ENCODE measurements at regions not wholly inside any gene's neighbourhood (a gene's known extent, or its start where the extent isn't known, plus 50 kb on each side); places are given as distances from the start of the nearest gene placed in this dataset.

DNA sequence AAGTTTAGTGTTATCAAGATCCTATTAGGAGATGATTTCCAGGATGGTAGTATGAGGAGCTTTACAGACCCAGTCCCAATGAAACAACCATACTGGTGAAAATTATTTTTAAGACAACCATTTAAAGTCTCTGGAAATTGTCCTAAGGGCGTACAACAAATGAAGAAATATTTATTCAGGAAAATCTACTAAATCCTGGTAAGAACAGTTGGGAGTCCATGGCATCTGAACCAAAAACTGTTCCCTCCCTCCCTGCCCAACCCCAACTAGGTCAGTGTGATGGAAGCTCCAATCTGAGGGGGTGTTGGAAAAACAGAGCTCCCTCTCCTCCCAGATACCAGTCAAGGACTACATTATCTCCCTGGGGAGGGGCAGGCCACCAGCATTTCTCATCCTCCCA, 74.7 kb upstream of the MKLN1 start:
- no peak for DNase-seq (ENCODE audit: low spot score, unreplicated experiment)
- peaks cover 23% of the 10 kb centered on the region for H3K9me3 Mint-ChIP-seq (ENCODE audit: low read depth)
- H3K27me3 Mint-ChIP-seq = peaks cover 4% of the 10 kb centered on the region
- H3K27ac Mint-ChIP-seq = no peak overlapping the region
- TF ChIP-seq, protein P1, sequence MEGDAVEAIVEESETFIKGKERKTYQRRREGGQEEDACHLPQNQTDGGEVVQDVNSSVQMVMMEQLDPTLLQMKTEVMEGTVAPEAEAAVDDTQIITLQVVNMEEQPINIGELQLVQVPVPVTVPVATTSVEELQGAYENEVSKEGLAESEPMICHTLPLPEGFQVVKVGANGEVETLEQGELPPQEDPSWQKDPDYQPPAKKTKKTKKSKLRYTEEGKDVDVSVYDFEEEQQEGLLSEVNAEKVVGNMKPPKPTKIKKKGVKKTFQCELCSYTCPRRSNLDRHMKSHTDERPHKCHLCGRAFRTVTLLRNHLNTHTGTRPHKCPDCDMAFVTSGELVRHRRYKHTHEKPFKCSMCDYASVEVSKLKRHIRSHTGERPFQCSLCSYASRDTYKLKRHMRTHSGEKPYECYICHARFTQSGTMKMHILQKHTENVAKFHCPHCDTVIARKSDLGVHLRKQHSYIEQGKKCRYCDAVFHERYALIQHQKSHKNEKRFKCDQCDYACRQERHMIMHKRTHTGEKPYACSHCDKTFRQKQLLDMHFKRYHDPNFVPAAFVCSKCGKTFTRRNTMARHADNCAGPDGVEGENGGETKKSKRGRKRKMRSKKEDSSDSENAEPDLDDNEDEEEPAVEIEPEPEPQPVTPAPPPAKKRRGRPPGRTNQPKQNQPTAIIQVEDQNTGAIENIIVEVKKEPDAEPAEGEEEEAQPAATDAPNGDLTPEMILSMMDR (IDR thresholded peaks at IDR 0.05; ENCODE audit: unreplicated experiment) = no peak
- H3K4me3 Mint-ChIP-seq (ENCODE audit: low read depth) = no peak overlapping the region
- peaks cover 6% of the 10 kb centered on the region for H3K4me1 Mint-ChIP-seq (ENCODE audit: low read depth)
- peaks cover 7% of the 10 kb centered on the region for H3K36me3 Mint-ChIP-seq (ENCODE audit: insufficient read depth)

DNA sequence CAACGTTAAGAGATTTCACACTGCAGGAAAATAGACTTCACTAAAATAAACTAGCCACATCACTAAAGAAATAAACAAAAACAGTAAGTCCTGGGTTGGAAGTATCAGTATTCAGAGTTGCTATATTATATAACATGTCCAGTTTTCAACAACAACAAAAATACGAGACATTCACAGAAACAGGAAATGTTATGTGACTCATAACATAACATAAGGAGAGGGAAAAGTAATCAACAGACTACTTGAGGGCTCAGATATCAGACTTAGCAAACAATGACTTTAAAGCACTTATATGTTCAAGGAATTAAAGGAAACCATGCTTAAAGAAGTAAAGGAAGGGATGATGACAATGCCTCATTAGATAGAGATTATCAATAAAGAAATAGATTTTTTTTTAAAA, 73.5 kb upstream of the MKLN1 start:
- DNase-seq (ENCODE audit: low spot score, unreplicated experiment) = no peak
- Mint-ChIP-seq H3K9me3 (ENCODE audit: low read depth) (peaks cover 23% of the 10 kb centered on the region), H3K4me3 (ENCODE audit: low read depth) (no peak overlapping the region), H3K4me1 (ENCODE audit: low read depth) (peaks cover 3% of the 10 kb centered on the region), H3K27me3 (peaks cover 4% of the 10 kb centered on the region), H3K27ac (no peak overlapping the region), H3K36me3 (ENCODE audit: insufficient read depth) (peaks cover 7% of the 10 kb centered on the region)
- TF ChIP-seq, protein P1 (IDR thresholded peaks at IDR 0.05; ENCODE audit: unreplicated experiment) = no peak

- peaks cover 7% of the 10 kb centered on the region for H3K36me3 Mint-ChIP-seq (ENCODE audit: insufficient read depth)
- TF ChIP-seq, protein P1 (IDR thresholded peaks at IDR 0.05; ENCODE audit: unreplicated experiment) = no peak
- H3K27me3 Mint-ChIP-seq = no peaks in the 10 kb centered on the region
- H3K27ac Mint-ChIP-seq = no peak overlapping the region
- H3K4me3 Mint-ChIP-seq (ENCODE audit: low read depth) = no peak overlapping the region
- DNase-seq (ENCODE audit: low spot score, unreplicated experiment) = no peak
- H3K9me3 Mint-ChIP-seq (ENCODE audit: low read depth) = peaks cover 23% of the 10 kb centered on the region
- H3K4me1 Mint-ChIP-seq (ENCODE audit: low read depth) = peaks cover 3% of the 10 kb centered on the region
Measured at GRCh38 chr7:131255242-131255641, 72.4 kb upstream of the MKLN1 start.

DNA sequence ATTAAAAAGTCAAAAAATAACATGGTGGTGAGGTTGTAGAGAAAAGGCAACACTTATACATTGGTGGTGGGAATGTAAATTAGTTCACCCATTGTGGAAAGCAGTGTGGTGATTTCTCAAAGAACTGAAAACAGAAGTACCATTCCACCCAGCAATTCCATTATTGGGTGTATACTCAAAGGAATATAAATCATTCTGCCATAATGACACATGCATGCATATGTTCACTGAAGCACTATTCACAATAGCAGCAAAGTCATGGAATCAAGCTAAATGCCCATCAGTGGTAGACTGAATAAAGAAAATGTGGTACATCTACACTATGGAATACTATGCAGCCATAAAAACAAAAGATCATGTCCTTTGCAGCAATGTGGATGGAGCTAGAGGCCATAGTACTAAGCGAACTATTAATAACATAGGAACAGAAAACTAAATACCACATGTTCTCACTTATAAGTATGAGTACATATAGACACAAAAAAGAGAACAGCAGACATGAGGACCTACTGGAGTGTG, 66.1 kb upstream of the MKLN1 start:
- Mint-ChIP-seq H3K36me3 (ENCODE audit: insufficient read depth) (no peaks in the 10 kb centered on the region), H3K27me3 (no peaks in the 10 kb centered on the region)

DNA sequence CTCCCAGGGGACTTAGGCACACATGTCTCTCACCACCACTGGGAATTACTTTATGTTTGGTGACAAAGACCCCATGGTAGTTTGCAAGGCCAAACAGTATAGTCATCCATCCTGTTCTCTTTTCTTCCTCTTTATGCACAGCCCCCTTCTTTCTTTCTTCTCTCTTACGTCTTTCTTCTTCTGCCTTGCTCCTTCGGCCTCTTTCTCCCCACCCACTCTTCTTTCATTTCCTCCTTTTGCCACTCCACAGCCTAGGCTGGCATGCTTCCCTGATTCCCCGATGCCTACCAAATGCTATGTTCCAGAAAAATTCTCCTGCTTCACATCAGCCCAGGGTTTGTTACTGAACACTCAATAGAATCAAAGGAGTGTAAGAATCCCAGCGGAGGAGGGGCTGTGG, 62.4 kb upstream of the MKLN1 start:
- Mint-ChIP-seq H3K4me3 (ENCODE audit: low read depth) (no peak overlapping the region), H3K27ac (no peak overlapping the region), H3K27me3 (no peaks in the 10 kb centered on the region), H3K9me3 (ENCODE audit: low read depth) (no peaks in the 10 kb centered on the region), H3K4me1 (ENCODE audit: low read depth) (no peaks in the 10 kb centered on the region), H3K36me3 (ENCODE audit: insufficient read depth) (no peaks in the 10 kb centered on the region)
- TF ChIP-seq, protein P1 (IDR thresholded peaks at IDR 0.05; ENCODE audit: unreplicated experiment) = no peak
- no peak for DNase-seq (ENCODE audit: low spot score, unreplicated experiment)

More for the DNA sequence above, 66.1 kb upstream of the MKLN1 start:
- DNase-seq (ENCODE audit: low spot score, unreplicated experiment) = no peak
- Mint-ChIP-seq H3K4me1 (ENCODE audit: low read depth) (no peaks in the 10 kb centered on the region), H3K4me3 (ENCODE audit: low read depth) (no peak overlapping the region), H3K27ac (no peak overlapping the region), H3K9me3 (ENCODE audit: low read depth) (peaks cover under 1% of the 10 kb centered on the region)
- TF ChIP-seq, protein P1 (IDR thresholded peaks at IDR 0.05; ENCODE audit: unreplicated experiment) = no peak
